ENCODE measurements at regions not wholly inside any gene's neighbourhood (a gene's known extent, or its start where the extent isn't known, plus 50 kb on each side); places are given as distances from the start of the nearest gene placed in this dataset.

- Histone ChIP-seq H4K20me1 (ENCODE audit: insufficient read depth, low read length) (no peaks in the 10 kb centered on the region), H3K4me2 (ENCODE audit: insufficient read depth, low read length) (no peak overlapping the region), H3K36me3 (ENCODE audit: insufficient read depth, low read length) (no peaks in the 10 kb centered on the region), H2AFZ (ENCODE audit: low read length) (no peak overlapping the region), H3K4me3 (ENCODE audit: insufficient read depth, low read length) (no peak overlapping the region), H3K79me2 (ENCODE audit: insufficient read depth, low read length) (no peaks in the 10 kb centered on the region), H3K4me1 (ENCODE audit: insufficient read depth, low read length) (no peaks in the 10 kb centered on the region), H3K27me3 (ENCODE audit: insufficient read depth, low read length) (no peaks in the 10 kb centered on the region), H3K9me3 (ENCODE audit: low read depth, low read length) (no peaks in the 10 kb centered on the region), H3K27ac (ENCODE audit: low read depth, low read length) (no peak overlapping the region)
- DNase-seq (ENCODE audit: insufficient read length, low spot score, missing footprints) = no peak
- no peak for TF ChIP-seq CTCF (IDR thresholded peaks at IDR 0.05; ENCODE audit: extremely low read depth, low read depth, low read length)
These were observed 170.3 kb upstream of the FTMT start for GRCh38 chr5:121681229-121681855.

- Histone ChIP-seq H3K27ac (ENCODE audit: low read depth, low read length) (no peak overlapping the region), H3K79me2 (ENCODE audit: insufficient read depth, low read length) (no peaks in the 10 kb centered on the region), H3K27me3 (ENCODE audit: insufficient read depth, low read length) (no peaks in the 10 kb centered on the region), H3K4me2 (ENCODE audit: insufficient read depth, low read length) (no peak overlapping the region), H3K4me1 (ENCODE audit: insufficient read depth, low read length) (no peaks in the 10 kb centered on the region), H3K36me3 (ENCODE audit: insufficient read depth, low read length) (no peaks in the 10 kb centered on the region), H3K4me3 (ENCODE audit: insufficient read depth, low read length) (no peak overlapping the region), H2AFZ (ENCODE audit: low read length) (no peak overlapping the region), H3K9me3 (ENCODE audit: low read depth, low read length) (no peaks in the 10 kb centered on the region), H4K20me1 (ENCODE audit: insufficient read depth, low read length) (no peaks in the 10 kb centered on the region)
- no peak for DNase-seq (ENCODE audit: insufficient read length, low spot score, missing footprints)
- TF ChIP-seq CTCF (IDR thresholded peaks at IDR 0.05; ENCODE audit: extremely low read depth, low read depth, low read length) = no peak
These were observed 163.6 kb upstream of the FTMT start for GRCh38 chr5:121688126-121688525.

- no peak for DNase-seq (ENCODE audit: insufficient read length, low spot score, missing footprints)
- no peaks in the 10 kb centered on the region for H3K9me3 ChIP-seq (ENCODE audit: low read depth, low read length)
- H3K27me3 ChIP-seq (ENCODE audit: insufficient read depth, low read length) = no peaks in the 10 kb centered on the region
- no peaks in the 10 kb centered on the region for H4K20me1 ChIP-seq (ENCODE audit: insufficient read depth, low read length)
- no peak for TF ChIP-seq CTCF (IDR thresholded peaks at IDR 0.05; ENCODE audit: extremely low read depth, low read depth, low read length)
- no peaks in the 10 kb centered on the region for H3K79me2 ChIP-seq (ENCODE audit: insufficient read depth, low read length)
- no peaks in the 10 kb centered on the region for H3K4me1 ChIP-seq (ENCODE audit: insufficient read depth, low read length)
- H3K36me3 ChIP-seq (ENCODE audit: insufficient read depth, low read length) = no peaks in the 10 kb centered on the region
- no peak overlapping the region for H3K4me3 ChIP-seq (ENCODE audit: insufficient read depth, low read length)
- H2AFZ ChIP-seq (ENCODE audit: low read length) = no peak overlapping the region
- no peak overlapping the region for H3K4me2 ChIP-seq (ENCODE audit: insufficient read depth, low read length)
- H3K27ac ChIP-seq (ENCODE audit: low read depth, low read length) = no peak overlapping the region
These were observed 162.9 kb upstream of the FTMT start for GRCh38 chr5:121688781-121689180.

DNA sequence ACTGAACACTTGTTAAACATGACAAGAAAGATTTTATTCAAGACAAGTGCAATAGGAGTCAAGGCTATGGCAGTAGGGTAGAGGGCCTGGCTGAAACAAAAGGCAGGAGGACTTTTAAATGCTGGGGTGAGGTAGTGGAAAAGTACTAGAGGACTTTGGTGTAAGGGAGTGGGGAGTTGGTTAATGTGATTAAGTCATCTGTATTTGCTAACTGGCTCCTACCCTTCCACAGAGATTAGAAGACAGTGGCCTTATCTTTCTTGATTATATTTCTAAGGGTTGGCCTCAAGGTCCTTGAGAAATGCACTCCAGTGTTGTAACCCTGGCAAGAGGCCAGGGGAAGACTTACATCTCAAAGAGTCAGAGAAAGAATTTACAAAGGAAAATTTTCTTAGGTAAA lies 160.2 kb upstream of the FTMT start:
- no peak overlapping the region for H2AFZ ChIP-seq (ENCODE audit: low read length)
- H3K4me2 ChIP-seq (ENCODE audit: insufficient read depth, low read length) = no peak overlapping the region
- no peaks in the 10 kb centered on the region for H3K9me3 ChIP-seq (ENCODE audit: low read depth, low read length)
- no peaks in the 10 kb centered on the region for H3K4me1 ChIP-seq (ENCODE audit: insufficient read depth, low read length)
- H3K79me2 ChIP-seq (ENCODE audit: insufficient read depth, low read length) = no peaks in the 10 kb centered on the region
- H4K20me1 ChIP-seq (ENCODE audit: insufficient read depth, low read length) = no peaks in the 10 kb centered on the region
- H3K4me3 ChIP-seq (ENCODE audit: insufficient read depth, low read length) = no peak overlapping the region
- no peaks in the 10 kb centered on the region for H3K27me3 ChIP-seq (ENCODE audit: insufficient read depth, low read length)
- no peaks in the 10 kb centered on the region for H3K36me3 ChIP-seq (ENCODE audit: insufficient read depth, low read length)
- no peak for DNase-seq (ENCODE audit: insufficient read length, low spot score, missing footprints)
- no peak overlapping the region for H3K27ac ChIP-seq (ENCODE audit: low read depth, low read length)
- no peak for TF ChIP-seq CTCF (IDR thresholded peaks at IDR 0.05; ENCODE audit: extremely low read depth, low read depth, low read length)

Data from osteoblast (primary cell).